ENCODE measurements at regions not wholly inside any gene's neighbourhood (a gene's known extent, or its start where the extent isn't known, plus 50 kb on each side); places are given as distances from the start of the nearest gene placed in this dataset.

DNA sequence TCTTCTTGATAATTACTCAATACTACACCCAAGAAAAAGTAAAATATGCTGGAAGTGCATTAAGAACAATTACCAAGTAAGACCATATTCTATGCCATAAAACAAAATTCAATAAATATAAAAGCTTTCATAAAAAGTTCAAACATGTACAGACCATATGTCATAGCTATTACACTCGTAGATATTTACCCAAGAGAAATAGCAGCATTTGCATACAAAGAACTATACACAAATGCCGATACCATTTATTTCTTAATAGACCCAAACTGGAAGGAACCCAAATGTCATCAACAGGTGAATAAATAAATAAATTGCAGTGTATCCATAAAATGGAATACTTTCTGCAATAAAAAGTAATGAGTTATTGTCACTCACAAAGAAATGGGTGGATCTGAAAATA lies 78.3 kb upstream of the SLC16A7 start:
- Histone ChIP-seq H3K4me3 (ENCODE audit: low read length) (no peak overlapping the region), H3K27me3 (ENCODE audit: control insufficient read depth in 1 of 2, insufficient read depth in 2 of 2, low read length in 2 of 2) (no peaks in the 10 kb centered on the region), H3K9me3 (ENCODE audit: control insufficient read depth in 1 of 2, insufficient read depth in 1 of 2, low read length in 2 of 2) (no peaks in the 10 kb centered on the region), H3K36me3 (ENCODE audit: insufficient read depth, low read length) (no peaks in the 10 kb centered on the region), H3K27ac (ENCODE audit: low read depth in 1 of 2, low read length in 2 of 2) (no peak overlapping the region), H3K4me1 (ENCODE audit: insufficient read depth, low read length) (no peaks in the 10 kb centered on the region)
- intact Hi-C loops (cut with DNase I, micrococcal nuclease): no loop called here
- Mint-ChIP-seq H3K36me3 (ENCODE audit: low read depth) (no peaks in the 10 kb centered on the region), H3K27me3 (no peaks in the 10 kb centered on the region), H3K9me3 (no peaks in the 10 kb centered on the region), H3K4me3 (no peak overlapping the region), H3K4me1 (ENCODE audit: low read depth) (peaks cover 9% of the 10 kb centered on the region), H3K27ac (no peak overlapping the region)
- POLR2A ChIA-PET: no interaction called here
- DNase-seq (no peak), ATAC-seq (ENCODE audit: poor library complexity) (no peak)
- TF ChIP-seq, protein P1, sequence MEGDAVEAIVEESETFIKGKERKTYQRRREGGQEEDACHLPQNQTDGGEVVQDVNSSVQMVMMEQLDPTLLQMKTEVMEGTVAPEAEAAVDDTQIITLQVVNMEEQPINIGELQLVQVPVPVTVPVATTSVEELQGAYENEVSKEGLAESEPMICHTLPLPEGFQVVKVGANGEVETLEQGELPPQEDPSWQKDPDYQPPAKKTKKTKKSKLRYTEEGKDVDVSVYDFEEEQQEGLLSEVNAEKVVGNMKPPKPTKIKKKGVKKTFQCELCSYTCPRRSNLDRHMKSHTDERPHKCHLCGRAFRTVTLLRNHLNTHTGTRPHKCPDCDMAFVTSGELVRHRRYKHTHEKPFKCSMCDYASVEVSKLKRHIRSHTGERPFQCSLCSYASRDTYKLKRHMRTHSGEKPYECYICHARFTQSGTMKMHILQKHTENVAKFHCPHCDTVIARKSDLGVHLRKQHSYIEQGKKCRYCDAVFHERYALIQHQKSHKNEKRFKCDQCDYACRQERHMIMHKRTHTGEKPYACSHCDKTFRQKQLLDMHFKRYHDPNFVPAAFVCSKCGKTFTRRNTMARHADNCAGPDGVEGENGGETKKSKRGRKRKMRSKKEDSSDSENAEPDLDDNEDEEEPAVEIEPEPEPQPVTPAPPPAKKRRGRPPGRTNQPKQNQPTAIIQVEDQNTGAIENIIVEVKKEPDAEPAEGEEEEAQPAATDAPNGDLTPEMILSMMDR (IDR thresholded peaks at IDR 0.05): no peak
- CTCF ChIA-PET: no interaction called here

DNA sequence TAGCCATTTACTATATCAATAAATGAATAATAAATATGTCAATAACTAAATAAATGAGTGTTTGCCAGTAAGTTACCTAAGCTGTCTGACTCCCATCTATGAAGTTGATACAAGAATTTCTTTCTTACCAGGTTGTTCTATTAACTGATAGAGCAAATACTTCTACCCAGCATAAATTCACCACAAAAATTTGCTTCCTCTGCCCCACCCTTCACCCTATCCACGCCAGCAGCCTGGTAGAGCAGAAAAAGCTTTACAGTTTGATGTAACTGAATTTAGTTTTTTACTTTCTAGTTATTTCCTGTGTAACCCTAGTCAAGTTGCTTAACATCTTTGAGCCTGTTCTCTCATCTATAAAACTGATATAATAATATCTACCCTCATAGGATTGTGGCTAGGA lies 94.9 kb upstream of the SLC16A7 start:
- H3K4me1 ChIP-seq (ENCODE audit: insufficient read depth, low read length): no peaks in the 10 kb centered on the region
- no peak overlapping the region for H3K27ac ChIP-seq (ENCODE audit: low read depth in 1 of 2, low read length in 2 of 2)
- no peak for ATAC-seq (ENCODE audit: poor library complexity)
- peaks cover 4% of the 10 kb centered on the region for H3K27me3 Mint-ChIP-seq
- peaks cover 15% of the 10 kb centered on the region for H3K4me1 Mint-ChIP-seq (ENCODE audit: low read depth)
- H3K36me3 ChIP-seq (ENCODE audit: insufficient read depth, low read length): no peaks in the 10 kb centered on the region
- intact Hi-C loops (cut with DNase I, micrococcal nuclease): no loop called here
- TF ChIP-seq, protein P1 (IDR thresholded peaks at IDR 0.05): no peak
- ChIA-PET CTCF (no interaction called here), POLR2A (no interaction called here)
- no peak overlapping the region for H3K27ac Mint-ChIP-seq
- H3K9me3 ChIP-seq (ENCODE audit: control insufficient read depth in 1 of 2, insufficient read depth in 1 of 2, low read length in 2 of 2): no peaks in the 10 kb centered on the region
- no peaks in the 10 kb centered on the region for H3K36me3 Mint-ChIP-seq (ENCODE audit: low read depth)
- no peak overlapping the region for H3K4me3 Mint-ChIP-seq
- no peaks in the 10 kb centered on the region for H3K27me3 ChIP-seq (ENCODE audit: control insufficient read depth in 1 of 2, insufficient read depth in 2 of 2, low read length in 2 of 2)
- DNase-seq: no peak
- no peak overlapping the region for H3K4me3 ChIP-seq (ENCODE audit: low read length)
- no peaks in the 10 kb centered on the region for H3K9me3 Mint-ChIP-seq

DNA sequence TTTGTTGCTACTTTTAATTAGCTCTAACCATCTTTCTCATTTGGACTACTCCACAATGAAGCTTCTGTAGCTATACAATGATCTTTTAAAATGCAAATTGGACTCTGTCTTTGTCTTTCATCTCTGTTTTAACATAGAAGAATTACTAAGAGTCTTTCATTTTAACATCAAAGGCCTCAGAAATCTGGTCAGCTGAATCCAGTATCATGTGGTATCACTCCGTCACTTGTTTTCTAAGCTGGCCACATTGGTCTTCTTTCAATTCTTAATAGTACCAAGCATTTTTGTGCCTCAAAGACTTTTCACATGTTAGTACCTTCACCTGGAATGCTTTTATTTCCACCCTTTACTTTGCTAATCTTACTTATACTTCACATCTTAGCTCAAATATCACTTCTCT lies 95.5 kb upstream of the SLC16A7 start:
- Histone ChIP-seq H3K4me1 (ENCODE audit: insufficient read depth, low read length) (no peaks in the 10 kb centered on the region), H3K36me3 (ENCODE audit: insufficient read depth, low read length) (no peaks in the 10 kb centered on the region), H3K27ac (ENCODE audit: low read depth in 1 of 2, low read length in 2 of 2) (no peak overlapping the region), H3K9me3 (ENCODE audit: control insufficient read depth in 1 of 2, insufficient read depth in 1 of 2, low read length in 2 of 2) (no peaks in the 10 kb centered on the region), H3K27me3 (ENCODE audit: control insufficient read depth in 1 of 2, insufficient read depth in 2 of 2, low read length in 2 of 2) (no peaks in the 10 kb centered on the region), H3K4me3 (ENCODE audit: low read length) (no peak overlapping the region)
- Mint-ChIP-seq H3K36me3 (ENCODE audit: low read depth) (no peaks in the 10 kb centered on the region), H3K27me3 (peaks cover 4% of the 10 kb centered on the region), H3K9me3 (no peaks in the 10 kb centered on the region), H3K27ac (no peak overlapping the region), H3K4me1 (ENCODE audit: low read depth) (peaks cover 15% of the 10 kb centered on the region), H3K4me3 (no peak overlapping the region)
- DNase-seq (no peak), ATAC-seq (ENCODE audit: poor library complexity) (no peak)
- ChIA-PET POLR2A (no interaction called here), CTCF (no interaction called here)
- TF ChIP-seq, protein P1 (IDR thresholded peaks at IDR 0.05): no peak
- intact Hi-C loops (cut with DNase I, micrococcal nuclease): no loop called here
